Peyer's patch (tissue), 4 donors: ENCODE measurements at regions not wholly inside any gene's neighbourhood (a gene's known extent, or its start where the extent isn't known, plus 50 kb on each side); places are given as distances from the start of the nearest gene placed in this dataset.

Experiments
- POLR2A ChIP-seq, 2 donors: fragments of 450-650 bp; IDR thresholded peaks; one replicate each; pipeline ENCODE4 v1.5.1; 2017; ENCODE audit warnings: antibody characterized with exemption in 2 of 2, mild to moderate bottlenecking in 2 of 2, moderate library complexity in 2 of 2
- TF ChIP-seq, protein P1 (sequence below), 6 experiments: fragments of 450-650 bp in 4 of 6; fragments of 200-600 bp in 2 of 6; sonication (generic) in 1 of 6; IDR thresholded peaks; one replicate each; pipeline ENCODE4 v1.5.1; 2017 to 2019; ENCODE audit warnings: antibody characterized with exemption in 6 of 6, mild to moderate bottlenecking in 3 of 6, moderate library complexity in 1 of 6

GRCh38 chr9:80605793-80606192, 1034.0 kb downstream of the TLE4 start:
- TF ChIP-seq, protein P1, sequence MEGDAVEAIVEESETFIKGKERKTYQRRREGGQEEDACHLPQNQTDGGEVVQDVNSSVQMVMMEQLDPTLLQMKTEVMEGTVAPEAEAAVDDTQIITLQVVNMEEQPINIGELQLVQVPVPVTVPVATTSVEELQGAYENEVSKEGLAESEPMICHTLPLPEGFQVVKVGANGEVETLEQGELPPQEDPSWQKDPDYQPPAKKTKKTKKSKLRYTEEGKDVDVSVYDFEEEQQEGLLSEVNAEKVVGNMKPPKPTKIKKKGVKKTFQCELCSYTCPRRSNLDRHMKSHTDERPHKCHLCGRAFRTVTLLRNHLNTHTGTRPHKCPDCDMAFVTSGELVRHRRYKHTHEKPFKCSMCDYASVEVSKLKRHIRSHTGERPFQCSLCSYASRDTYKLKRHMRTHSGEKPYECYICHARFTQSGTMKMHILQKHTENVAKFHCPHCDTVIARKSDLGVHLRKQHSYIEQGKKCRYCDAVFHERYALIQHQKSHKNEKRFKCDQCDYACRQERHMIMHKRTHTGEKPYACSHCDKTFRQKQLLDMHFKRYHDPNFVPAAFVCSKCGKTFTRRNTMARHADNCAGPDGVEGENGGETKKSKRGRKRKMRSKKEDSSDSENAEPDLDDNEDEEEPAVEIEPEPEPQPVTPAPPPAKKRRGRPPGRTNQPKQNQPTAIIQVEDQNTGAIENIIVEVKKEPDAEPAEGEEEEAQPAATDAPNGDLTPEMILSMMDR (IDR thresholded peaks at IDR 0.05): no peak
- TF ChIP-seq POLR2A (IDR thresholded peaks at IDR 0.05): no peak
